ENCODE measurements at regions not wholly inside any gene's neighbourhood (a gene's known extent, or its start where the extent isn't known, plus 50 kb on each side); places are given as distances from the start of the nearest gene placed in this dataset.

DNA sequence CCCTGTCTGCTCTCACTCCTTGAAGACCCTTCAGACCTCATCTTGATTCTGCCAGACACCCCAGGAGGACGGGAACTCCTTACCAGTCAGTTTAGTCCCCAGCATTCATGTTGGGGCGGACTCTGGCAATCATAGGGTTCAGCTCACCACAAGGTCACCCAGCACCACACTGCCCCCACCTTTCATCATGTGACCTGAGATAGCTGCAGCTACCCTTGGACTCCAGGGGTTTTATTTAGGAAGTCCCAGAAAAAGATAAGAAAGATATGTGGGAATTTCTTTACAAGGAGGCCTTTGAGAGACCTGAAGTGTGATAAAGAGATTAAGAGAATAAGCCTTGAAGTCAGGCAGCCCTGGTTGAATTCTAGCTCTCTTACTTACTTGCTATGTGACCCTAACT is 59.8 kb upstream of the NLK start:
- H3K36me3 ChIP-seq (ENCODE audit: control insufficient read depth, insufficient read depth, low read length): no peaks in the 10 kb centered on the region
- DNase-seq (ENCODE audit: extremely low read depth, insufficient read length): no peak
- H3K27me3 ChIP-seq (replicated peaks; ENCODE audit: control insufficient read depth, insufficient read depth, low read length): no peaks in the 10 kb centered on the region
- no peak overlapping the region for H3K4me3 ChIP-seq (replicated peaks; ENCODE audit: low read depth, low read length)
- TF ChIP-seq, protein P1, sequence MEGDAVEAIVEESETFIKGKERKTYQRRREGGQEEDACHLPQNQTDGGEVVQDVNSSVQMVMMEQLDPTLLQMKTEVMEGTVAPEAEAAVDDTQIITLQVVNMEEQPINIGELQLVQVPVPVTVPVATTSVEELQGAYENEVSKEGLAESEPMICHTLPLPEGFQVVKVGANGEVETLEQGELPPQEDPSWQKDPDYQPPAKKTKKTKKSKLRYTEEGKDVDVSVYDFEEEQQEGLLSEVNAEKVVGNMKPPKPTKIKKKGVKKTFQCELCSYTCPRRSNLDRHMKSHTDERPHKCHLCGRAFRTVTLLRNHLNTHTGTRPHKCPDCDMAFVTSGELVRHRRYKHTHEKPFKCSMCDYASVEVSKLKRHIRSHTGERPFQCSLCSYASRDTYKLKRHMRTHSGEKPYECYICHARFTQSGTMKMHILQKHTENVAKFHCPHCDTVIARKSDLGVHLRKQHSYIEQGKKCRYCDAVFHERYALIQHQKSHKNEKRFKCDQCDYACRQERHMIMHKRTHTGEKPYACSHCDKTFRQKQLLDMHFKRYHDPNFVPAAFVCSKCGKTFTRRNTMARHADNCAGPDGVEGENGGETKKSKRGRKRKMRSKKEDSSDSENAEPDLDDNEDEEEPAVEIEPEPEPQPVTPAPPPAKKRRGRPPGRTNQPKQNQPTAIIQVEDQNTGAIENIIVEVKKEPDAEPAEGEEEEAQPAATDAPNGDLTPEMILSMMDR (IDR thresholded peaks at IDR 0.05; ENCODE audit: insufficient read depth, low read length, poor library complexity, severe bottlenecking): no peak

DNA sequence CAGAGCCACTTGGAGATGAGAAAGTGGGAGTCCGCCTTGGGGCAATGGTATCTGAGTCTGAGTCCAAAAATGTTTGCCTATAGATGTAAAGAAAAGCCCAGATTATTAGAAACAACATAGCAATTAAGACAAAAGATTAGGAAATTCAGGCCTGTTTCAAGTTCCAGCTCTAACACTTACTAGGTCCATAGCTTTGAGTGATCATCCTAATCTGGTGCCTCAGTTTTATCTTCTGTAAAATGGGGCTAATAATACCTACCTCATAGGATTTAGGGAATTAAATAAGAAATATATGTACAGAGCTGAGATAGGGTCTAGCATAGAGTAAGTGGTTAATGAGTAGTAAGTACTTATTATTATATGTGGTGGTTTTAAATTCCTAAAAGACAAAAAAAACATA is 58.6 kb upstream of the NLK start:
- no peak overlapping the region for H3K4me3 ChIP-seq (replicated peaks; ENCODE audit: low read depth, low read length)
- no peaks in the 10 kb centered on the region for H3K36me3 ChIP-seq (ENCODE audit: control insufficient read depth, insufficient read depth, low read length)
- TF ChIP-seq, protein P1 (IDR thresholded peaks at IDR 0.05; ENCODE audit: insufficient read depth, low read length, poor library complexity, severe bottlenecking): no peak
- no peak for DNase-seq (ENCODE audit: extremely low read depth, insufficient read length)
- no peaks in the 10 kb centered on the region for H3K27me3 ChIP-seq (replicated peaks; ENCODE audit: control insufficient read depth, insufficient read depth, low read length)

DNA sequence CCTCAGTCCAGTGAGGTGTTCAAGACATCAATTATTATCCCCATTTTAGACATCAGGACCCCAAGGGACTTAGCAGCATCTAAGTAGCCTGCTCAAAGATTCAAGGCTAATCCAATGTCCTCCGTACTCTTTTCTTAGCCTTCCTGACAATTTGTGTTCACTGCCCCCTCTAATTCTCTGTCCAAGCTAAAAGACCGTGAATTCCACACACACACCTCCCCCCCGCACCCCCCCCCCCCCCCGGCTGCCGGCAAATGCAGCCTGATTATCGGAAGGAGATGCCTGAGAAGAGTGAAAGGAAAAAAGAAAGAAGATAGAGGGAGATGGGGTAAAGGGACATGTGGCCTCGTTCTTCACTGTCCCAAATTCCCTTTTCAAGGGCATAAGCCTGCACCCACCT is 58.1 kb upstream of the NLK start:
- TF ChIP-seq, protein P1 (IDR thresholded peaks at IDR 0.05; ENCODE audit: insufficient read depth, low read length, poor library complexity, severe bottlenecking): no peak
- Histone ChIP-seq H3K27me3 (replicated peaks; ENCODE audit: control insufficient read depth, insufficient read depth, low read length) (no peaks in the 10 kb centered on the region), H3K36me3 (ENCODE audit: control insufficient read depth, insufficient read depth, low read length) (no peaks in the 10 kb centered on the region), H3K4me3 (replicated peaks; ENCODE audit: low read depth, low read length) (no peak overlapping the region)
- DNase-seq (ENCODE audit: extremely low read depth, insufficient read length): no peak

DNA sequence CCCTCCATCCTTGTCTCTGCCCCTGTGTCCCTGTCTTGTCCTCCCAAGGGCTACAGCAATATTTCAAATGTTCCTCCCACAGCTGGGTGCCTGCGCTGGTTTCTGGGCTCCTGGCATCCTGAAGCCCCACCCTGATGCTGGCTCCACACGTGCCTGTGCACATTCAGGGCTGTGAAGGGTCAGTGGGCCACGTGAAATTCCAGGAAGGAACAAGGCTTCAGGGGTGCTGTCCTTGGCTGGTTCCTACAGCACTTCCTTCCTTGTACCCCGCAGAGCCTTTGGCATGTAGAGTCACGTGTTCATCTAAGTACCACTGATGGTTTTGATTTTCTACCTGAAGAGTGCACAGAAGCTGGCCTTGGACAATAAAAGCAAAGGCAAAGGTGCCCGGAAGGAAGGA is 57.7 kb upstream of the NLK start:
- no peak for DNase-seq (ENCODE audit: extremely low read depth, insufficient read length)
- Histone ChIP-seq H3K4me3 (replicated peaks; ENCODE audit: low read depth, low read length) (no peak overlapping the region), H3K27me3 (replicated peaks; ENCODE audit: control insufficient read depth, insufficient read depth, low read length) (no peaks in the 10 kb centered on the region)

DNA sequence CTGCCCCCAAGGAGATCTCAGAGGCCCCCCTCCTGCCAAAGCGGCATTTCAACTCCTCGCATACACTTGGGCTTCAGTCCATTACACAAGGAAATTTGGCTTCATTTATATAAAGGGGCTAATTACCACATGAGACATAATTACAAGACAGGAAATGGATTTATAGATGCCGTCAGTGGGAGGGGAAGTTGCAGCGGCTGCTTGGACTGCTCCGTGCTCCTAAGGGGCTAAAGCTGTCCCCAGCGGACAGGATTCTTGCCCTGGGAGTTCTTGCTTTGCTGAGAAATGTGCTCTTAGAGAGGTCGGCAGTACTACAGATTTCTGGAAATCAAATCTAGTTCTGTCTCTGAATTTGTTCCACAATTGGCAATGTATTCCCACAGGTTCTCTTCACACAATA is 57.2 kb upstream of the NLK start:
- Histone ChIP-seq H3K36me3 (ENCODE audit: control insufficient read depth, insufficient read depth, low read length) (no peaks in the 10 kb centered on the region), H3K27me3 (replicated peaks; ENCODE audit: control insufficient read depth, insufficient read depth, low read length) (no peaks in the 10 kb centered on the region), H3K4me3 (replicated peaks; ENCODE audit: low read depth, low read length) (peak overlapping the region; percentile 8)
- DNase-seq (ENCODE audit: extremely low read depth, insufficient read length): no peak
- TF ChIP-seq, protein P1 (IDR thresholded peaks at IDR 0.05; ENCODE audit: insufficient read depth, low read length, poor library complexity, severe bottlenecking): no peak

More for the DNA sequence above, 57.7 kb upstream of the NLK start:
- no peaks in the 10 kb centered on the region for H3K36me3 ChIP-seq (ENCODE audit: control insufficient read depth, insufficient read depth, low read length)
- TF ChIP-seq, protein P1 (IDR thresholded peaks at IDR 0.05; ENCODE audit: insufficient read depth, low read length, poor library complexity, severe bottlenecking): no peak

DNA sequence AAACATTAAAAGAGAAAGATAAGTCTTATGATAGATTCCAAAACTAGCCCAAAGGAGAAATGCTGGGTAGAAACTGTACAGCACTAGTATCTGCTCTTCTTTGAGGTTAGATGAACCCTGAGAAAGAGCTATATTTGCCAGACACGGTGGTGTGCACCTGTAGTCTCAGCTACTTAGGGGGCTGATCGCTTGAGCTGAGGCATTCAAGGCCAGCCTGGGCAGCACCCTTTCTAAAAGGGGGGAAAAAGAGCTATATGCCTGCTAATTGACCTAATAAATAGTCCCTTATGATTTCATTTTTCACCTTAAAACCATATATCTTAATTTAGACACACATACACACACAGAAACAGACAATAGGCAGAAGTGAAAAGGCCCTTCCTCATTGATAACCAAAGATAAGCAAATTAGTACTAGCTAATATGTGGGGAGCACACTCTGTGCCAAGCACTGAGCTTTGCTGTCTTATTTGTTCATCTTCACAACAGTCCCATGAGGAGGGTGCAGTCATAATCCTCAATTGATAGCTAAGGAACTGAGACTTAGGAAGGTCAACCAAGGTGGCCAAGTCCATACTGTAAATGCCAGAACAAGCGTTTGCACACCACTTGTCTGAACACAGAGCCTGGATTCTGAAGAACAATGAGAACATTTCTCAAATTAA is 56.6 kb upstream of the NLK start:
- DNase-seq (ENCODE audit: extremely low read depth, insufficient read length): peak; percentile 29
- TF ChIP-seq, protein P1 (IDR thresholded peaks at IDR 0.05; ENCODE audit: insufficient read depth, low read length, poor library complexity, severe bottlenecking): no peak
- no peaks in the 10 kb centered on the region for H3K36me3 ChIP-seq (ENCODE audit: control insufficient read depth, insufficient read depth, low read length)
- H3K27me3 ChIP-seq (replicated peaks; ENCODE audit: control insufficient read depth, insufficient read depth, low read length): no peaks in the 10 kb centered on the region
- H3K4me3 ChIP-seq (replicated peaks; ENCODE audit: low read depth, low read length): no peak overlapping the region

Data from GM06990 (cell line).